ENCODE measurements at regions not wholly inside any gene's neighbourhood (a gene's known extent, or its start where the extent isn't known, plus 50 kb on each side); places are given as distances from the start of the nearest gene placed in this dataset.

DNA sequence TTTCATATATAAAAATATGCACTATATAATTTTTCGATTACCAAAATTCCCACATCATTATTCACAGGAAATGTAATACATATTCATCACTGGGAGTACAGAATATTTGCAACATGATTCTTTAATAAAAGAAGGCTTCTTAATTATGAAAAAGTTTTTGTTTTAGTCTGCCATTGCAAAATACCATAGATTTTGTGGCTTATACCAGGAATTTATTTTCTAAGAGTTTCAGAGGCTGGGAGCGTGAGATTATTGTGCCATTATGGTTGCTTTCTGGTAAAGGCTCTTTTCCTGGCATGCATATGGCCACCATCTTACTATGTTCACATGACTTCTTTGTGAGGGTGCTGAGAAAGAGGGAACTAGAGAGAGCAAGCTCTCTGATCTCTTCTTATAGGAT lies 306.9 kb upstream of the ADGRB3 start:
- POLR2A ChIA-PET: no interaction called here
- no peak overlapping the region for H3K9ac ChIP-seq (replicated peaks; ENCODE audit: extremely low read depth, insufficient read depth, low read length)
- dilution Hi-C loops (cut with MboI; ENCODE audit: extremely low pct_ligation_motif_present, low sequenced_read_pairs): no loop called here

More for the DNA sequence above, 306.9 kb upstream of the ADGRB3 start:
- DNase-seq (ENCODE audit: low read depth, low spot score) (no peak), FAIRE-seq (no peak)
- no peaks in the 10 kb centered on the region for H3K4me1 ChIP-seq (ENCODE audit: control insufficient read depth, extremely low read depth, insufficient read depth, low read length)
- no peaks in the 10 kb centered on the region for H3K27me3 ChIP-seq (ENCODE audit: control insufficient read depth in 2 of 2, insufficient read depth in 2 of 2, low read length in 2 of 2)
- no peak overlapping the region for H3K27ac ChIP-seq (ENCODE audit: insufficient read depth, low read depth, low read length)
- no peak overlapping the region for H2AFZ ChIP-seq (ENCODE audit: low read depth, low read length)
- BruUV-seq (replicated peaks): no TSS peak
- no peaks in the 10 kb centered on the region for H4K20me1 ChIP-seq (replicated peaks; ENCODE audit: control insufficient read depth, extremely low read depth, insufficient read depth, low read length)
- TF ChIP-seq FOS (IDR thresholded peaks at IDR 0.05; ENCODE audit: borderline replicate concordance, insufficient read depth, low read length): no peak
- TF ChIP-seq, protein P1, sequence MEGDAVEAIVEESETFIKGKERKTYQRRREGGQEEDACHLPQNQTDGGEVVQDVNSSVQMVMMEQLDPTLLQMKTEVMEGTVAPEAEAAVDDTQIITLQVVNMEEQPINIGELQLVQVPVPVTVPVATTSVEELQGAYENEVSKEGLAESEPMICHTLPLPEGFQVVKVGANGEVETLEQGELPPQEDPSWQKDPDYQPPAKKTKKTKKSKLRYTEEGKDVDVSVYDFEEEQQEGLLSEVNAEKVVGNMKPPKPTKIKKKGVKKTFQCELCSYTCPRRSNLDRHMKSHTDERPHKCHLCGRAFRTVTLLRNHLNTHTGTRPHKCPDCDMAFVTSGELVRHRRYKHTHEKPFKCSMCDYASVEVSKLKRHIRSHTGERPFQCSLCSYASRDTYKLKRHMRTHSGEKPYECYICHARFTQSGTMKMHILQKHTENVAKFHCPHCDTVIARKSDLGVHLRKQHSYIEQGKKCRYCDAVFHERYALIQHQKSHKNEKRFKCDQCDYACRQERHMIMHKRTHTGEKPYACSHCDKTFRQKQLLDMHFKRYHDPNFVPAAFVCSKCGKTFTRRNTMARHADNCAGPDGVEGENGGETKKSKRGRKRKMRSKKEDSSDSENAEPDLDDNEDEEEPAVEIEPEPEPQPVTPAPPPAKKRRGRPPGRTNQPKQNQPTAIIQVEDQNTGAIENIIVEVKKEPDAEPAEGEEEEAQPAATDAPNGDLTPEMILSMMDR (IDR thresholded peaks at IDR 0.05; ENCODE audit: extremely low read depth in 1 of 2, insufficient read depth in 1 of 2, low read depth in 1 of 2, low read length in 2 of 2): no peak
- TF ChIP-seq, protein P2, sequence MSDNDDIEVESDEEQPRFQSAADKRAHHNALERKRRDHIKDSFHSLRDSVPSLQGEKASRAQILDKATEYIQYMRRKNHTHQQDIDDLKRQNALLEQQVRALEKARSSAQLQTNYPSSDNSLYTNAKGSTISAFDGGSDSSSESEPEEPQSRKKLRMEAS (IDR thresholded peaks at IDR 0.05; ENCODE audit: insufficient read depth, insufficient read length): no peak
- no peak for TF ChIP-seq POLR2A (IDR thresholded peaks at IDR 0.05; ENCODE audit: low read depth, low read length)
- no peak for TF ChIP-seq GATA2 (IDR thresholded peaks at IDR 0.05; ENCODE audit: insufficient read depth, insufficient read length, low read depth, low read length)
- TF ChIP-seq JUN (IDR thresholded peaks at IDR 0.05; ENCODE audit: borderline replicate concordance, insufficient read depth, insufficient read length, low read depth): no peak
- TF ChIP-seq EZH2 (IDR thresholded peaks at IDR 0.05; ENCODE audit: borderline replicate concordance, low read depth, low read length, severe bottlenecking): no peak
- no peak for TF ChIP-seq MYC (IDR thresholded peaks at IDR 0.05; ENCODE audit: low read depth, low read length)
- TF ChIP-seq POLR2AphosphoS5 (IDR thresholded peaks at IDR 0.05; ENCODE audit: insufficient read depth, low read depth, low read length): no peak
- H3K4me2 ChIP-seq (ENCODE audit: insufficient read depth, low read length): no peak overlapping the region
- CTCF ChIA-PET: no interaction called here
- no peaks in the 10 kb centered on the region for H3K9me1 ChIP-seq (replicated peaks; ENCODE audit: control insufficient read depth, extremely low read depth, insufficient read depth, low read length)
- H3K9me3 ChIP-seq (replicated peaks; ENCODE audit: control insufficient read depth, insufficient read depth, low read length): peaks cover 3% of the 10 kb centered on the region
- no peaks in the 10 kb centered on the region for H3K36me3 ChIP-seq (ENCODE audit: control insufficient read depth in 2 of 2, extremely low read depth in 1 of 2, insufficient read depth in 2 of 2, low read length in 2 of 2)
- H3K4me3 ChIP-seq (replicated peaks in 1 of 3; ENCODE audit: insufficient read depth in 1 of 3, low read depth in 1 of 3, low read length in 3 of 3): no peak overlapping the region
- intact Hi-C loops (cut with micrococcal nuclease): no loop called here
- no peaks in the 10 kb centered on the region for H3K79me2 ChIP-seq (ENCODE audit: control insufficient read depth, insufficient read depth, low read length)

Measured in endothelial cell of umbilical vein (primary cell).